DMS153 (cell line): ENCODE measurements at regions not wholly inside any gene's neighbourhood (a gene's known extent, or its start where the extent isn't known, plus 50 kb on each side); places are given as distances from the start of the nearest gene placed in this dataset.
"Not testable (repeated sequence)": the region's sequence is repeated elsewhere in the genome, so short reads cannot be mapped to it uniquely, and the experiment has no call there.

ENCODE experiments used
- DNase-seq: peaks from one replicate; lab custom pipeline; 2025; lab: John Stamatoyannopoulos, UW

DNA sequence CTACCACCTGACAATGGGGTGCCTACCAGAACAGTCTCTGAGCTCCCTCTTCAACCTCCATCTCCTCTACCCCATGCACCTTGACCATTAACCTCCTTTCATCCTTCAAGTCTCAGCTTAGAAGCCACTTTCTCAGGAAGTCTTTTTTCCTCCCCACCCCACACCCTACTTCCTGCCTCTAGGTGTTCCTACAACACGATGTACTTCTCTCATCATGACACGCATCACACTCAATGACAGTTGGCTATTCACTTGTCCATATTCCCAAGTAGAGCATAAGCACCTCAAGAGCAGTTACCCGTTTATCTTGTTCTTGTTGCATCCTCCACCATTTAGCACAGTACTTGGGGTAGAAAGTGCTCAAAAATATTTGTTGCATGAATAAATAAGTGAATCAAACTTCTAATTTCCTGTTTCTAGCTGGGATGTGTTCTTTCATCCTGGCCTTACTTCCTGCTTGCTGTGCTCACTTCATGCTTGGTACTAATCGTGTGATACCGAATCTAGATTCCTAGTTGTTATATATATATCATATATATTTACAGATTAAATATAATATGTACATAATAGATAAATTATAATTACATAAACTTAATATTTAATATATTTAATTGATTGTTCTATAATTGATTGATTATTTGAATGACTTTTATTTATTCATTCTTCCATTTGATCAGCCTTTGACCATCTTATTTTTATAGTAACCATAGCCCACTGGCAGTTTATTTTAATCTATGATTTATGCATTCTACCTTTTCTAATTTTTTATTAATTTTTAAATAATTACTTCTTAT, 177.5 kb upstream of the TMEM45B start:
- DNase-seq: no peak

DNA sequence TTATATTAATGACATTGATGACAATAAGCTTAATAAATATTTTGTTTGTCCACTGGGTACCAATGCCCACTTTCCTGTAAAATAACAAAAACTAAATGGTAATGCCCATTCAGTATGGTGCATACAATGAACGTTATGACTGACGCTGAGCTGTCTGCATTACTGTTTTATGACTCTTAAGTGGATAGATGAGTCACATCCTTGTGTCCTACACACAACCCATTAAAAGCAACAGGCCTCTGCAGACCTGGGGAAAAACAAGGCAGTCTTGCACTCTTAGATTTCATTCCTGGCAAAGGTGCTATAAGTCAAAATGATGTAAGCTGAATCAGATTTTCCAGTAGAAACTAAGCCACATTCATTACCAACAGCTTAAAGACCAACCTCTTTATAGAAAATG, 176.3 kb upstream of the TMEM45B start:
- peak; percentile 91 for DNase-seq

DNA sequence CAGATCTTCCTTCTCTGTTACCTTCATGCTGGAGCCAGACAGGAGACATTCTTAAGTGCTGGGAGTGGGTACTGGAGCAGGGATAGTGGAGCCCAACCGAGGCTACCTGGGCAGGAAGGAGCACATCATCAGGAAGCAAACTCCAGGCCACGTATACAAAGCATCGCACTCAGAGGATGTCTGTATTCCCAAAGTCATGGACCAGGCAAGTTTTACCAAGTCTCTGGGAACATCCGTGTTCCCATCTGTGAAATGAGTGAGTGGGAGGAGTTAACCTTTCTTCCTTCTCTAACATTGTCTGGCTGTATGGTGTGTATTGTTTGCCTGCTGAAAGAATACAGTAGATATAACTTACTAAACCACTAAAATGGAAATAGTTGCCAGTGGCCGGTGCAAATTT, 175.0 kb upstream of the TMEM45B start:
- no peak for DNase-seq

DNA sequence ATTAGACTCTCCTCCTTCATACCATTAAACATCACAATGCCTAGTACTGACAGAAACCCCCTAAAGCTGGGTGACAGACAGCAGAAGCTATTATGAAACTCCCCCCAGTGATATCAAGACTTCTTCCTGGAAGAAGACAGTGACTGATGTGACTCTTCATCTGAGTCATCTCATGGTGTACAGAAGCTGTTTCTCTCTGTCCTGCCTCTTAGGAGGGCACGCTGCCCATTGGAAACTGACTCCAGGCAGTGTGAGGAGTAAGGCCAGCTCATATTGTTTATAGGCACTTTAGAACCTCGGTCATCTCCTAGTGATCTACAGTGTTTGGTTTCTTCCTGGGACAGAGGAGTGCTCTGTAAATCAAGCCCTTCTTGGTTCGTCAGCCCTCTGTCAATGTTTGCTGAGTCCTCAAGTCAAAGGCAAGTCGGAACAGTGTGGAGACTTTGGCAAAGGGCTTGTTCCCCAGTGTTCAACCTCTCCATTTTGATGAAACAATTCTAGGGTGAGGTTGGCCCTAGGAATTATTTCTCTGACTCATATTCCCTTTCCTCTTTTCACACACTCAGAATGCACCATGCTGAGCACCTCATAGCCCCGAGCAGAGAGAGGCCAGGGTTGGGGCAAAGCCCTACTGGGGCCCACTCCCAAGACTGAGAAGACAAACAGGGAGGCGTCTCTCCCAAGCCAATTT, 172.5 kb upstream of the TMEM45B start:
- no peak for DNase-seq

DNA sequence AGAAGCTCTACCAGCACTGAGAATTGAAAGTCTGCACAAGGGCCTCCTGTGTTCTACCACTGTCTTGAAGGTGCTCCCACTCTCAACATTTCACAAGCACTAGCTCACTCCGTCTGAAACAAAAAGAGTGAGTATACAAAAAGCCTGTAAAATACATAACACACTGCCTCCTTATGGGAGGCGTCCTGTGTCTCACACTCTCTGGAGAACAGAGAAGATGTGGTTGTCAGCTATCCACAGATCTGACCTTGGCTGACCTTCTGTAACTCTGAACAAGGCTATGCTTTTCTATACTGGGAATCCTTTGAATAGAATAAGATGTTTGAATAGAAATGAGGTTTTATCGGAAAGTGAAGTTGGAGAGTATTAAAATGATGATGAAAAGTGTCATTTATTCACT, 171.3 kb upstream of the TMEM45B start:
- no peak for DNase-seq

DNA sequence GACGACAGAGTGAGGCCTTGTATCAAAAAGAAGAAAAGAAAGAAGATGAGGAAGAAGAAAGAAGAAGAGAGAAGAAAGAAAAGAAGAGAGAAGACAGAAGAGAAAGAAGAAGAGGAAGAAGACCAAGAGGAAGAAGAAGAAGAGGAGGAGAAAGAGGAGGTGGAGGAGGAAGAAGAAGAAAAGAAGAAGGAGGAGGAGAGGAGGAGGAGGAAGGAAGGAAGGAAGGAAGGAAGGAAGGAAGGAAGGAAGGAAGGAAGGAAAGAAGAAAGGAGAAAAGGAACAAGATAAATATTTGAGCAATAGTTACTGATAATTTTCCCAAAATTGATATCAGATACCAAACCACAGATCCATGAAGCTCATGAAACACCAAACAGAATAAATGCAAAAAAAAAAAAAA, 169.7 kb upstream of the TMEM45B start:
- no peak for DNase-seq

DNA sequence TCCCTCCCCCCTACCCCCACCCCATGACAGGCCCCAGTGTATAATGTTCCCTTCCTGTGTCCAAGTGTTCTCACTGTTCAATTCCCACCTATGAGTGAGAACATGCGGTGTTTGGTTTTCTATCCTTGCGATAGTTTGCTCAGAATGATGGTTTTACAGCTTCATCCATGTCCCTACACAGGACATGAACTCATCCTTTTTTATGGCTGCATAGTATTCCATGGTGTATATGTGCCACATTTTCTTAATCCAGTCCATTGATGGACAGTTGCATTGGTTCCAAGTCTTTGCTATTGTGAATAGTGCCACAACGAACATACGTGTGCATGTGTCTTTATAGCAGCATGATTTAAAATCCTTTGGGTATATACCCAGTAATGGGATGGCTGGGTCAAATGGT, 165.6 kb upstream of the TMEM45B start:
- DNase-seq: not testable (repeated sequence)

DNA sequence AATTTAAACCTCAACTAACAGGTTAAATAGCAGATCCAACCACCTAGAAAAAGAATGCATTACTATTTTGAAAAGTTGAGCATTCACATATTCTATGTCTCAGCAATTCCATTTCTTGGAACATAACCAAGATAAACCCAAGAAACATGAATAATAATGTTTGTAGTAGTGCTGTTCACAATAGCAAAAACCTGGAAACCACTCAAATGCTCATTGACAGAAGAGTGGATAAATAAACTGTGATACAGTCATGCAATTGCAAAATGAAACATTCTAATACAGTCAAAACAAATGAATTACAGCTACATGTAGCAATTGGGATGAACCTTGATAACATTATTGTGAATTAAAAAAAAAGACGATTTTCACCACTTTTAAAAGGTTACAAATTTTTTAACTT, 162.8 kb upstream of the TMEM45B start:
- no peak for DNase-seq

DNA sequence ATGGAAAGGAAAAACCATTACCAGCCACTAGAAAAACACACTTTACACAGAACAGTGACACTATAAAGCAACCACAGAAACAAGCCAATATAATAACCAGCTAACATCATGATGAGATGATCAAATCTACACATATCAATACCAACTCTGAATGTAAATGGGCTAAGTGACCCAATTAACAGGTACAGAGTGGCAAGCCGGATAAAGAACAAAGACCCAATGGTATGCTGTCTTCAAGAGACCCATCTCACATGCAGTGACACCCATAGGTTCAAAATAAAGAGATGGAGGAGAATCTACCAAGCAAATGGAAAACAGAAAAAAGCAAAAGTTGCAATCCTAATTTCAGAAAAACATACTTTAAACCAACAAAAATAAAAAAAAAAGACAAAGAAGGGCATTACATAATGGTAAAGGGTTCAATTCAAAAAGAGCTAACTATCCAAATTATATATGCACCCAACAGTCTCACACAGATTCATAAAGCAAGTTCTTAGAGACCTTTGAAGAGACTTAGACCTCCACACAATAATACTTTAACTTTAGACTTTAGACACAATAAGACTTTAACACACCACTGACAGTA, 160.3 kb upstream of the TMEM45B start:
- DNase-seq: no peak

DNA sequence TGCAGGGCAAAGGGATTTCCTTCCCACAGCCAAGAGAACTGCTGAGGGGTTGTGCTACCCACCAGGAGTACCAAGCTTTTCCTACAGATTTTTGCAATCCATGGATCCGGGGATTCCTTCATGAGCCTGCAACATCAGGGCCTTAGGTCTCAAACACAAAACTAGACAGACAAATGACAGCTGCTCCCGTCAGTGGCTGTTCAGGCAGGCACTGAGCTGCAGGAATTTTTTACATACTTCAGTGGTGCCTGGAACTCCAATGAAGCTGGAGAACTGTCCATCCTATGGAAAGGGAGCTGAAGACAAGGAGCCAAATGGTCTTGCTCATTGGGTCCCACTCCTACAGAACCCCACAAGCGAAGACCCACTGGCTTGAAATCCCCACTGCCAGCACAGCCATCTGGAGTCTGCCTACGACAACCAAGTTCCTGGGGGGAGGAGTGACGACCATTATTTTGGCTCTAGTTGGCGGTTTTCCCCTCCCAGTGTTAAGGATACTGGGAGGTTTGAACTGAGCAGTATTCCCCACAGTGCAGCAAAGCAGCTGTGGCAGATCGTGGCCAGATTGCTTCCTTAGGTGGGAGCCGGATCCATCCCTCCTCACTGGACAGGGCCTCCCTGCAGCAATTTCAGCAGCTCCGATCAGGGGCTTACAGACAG, 157.7 kb upstream of the TMEM45B start:
- no peak for DNase-seq

DNA sequence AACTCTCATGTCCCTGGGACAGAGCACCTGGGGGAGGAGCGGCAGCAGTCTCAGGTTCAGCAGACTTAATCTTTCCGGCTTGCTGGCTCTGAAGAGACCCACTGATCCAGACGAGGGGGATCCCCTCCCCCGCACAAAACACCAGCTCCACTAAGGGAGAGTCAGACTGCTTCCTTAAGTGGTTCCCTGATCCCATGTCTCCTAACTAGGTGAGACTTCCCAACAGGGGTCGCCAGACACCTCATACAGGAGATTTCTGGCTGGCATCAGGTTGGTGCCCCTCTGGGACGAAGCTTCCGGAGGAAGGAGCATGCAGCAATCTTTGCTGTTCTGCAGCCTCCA, 157.2 kb upstream of the TMEM45B start:
- DNase-seq: no peak

DNA sequence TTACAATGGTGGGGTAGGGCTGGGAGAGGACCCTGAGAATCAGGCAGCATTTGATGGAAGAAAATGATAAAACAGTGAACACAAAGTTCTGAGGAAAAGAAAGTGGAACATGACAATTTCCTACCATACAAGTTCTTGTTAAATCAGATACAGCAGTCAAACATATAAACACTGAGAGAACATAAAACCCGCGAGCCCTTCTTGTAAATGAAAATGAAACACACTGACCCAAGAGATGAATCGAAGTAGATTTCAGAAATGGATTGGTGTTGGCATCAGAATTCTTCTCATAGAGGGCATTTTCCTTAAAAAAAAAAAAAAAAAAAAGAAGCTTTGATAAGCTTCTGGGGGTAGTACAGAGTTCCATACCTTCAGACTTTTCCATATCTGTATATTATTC, 134.7 kb upstream of the TMEM45B start:
- no peak for DNase-seq

DNA sequence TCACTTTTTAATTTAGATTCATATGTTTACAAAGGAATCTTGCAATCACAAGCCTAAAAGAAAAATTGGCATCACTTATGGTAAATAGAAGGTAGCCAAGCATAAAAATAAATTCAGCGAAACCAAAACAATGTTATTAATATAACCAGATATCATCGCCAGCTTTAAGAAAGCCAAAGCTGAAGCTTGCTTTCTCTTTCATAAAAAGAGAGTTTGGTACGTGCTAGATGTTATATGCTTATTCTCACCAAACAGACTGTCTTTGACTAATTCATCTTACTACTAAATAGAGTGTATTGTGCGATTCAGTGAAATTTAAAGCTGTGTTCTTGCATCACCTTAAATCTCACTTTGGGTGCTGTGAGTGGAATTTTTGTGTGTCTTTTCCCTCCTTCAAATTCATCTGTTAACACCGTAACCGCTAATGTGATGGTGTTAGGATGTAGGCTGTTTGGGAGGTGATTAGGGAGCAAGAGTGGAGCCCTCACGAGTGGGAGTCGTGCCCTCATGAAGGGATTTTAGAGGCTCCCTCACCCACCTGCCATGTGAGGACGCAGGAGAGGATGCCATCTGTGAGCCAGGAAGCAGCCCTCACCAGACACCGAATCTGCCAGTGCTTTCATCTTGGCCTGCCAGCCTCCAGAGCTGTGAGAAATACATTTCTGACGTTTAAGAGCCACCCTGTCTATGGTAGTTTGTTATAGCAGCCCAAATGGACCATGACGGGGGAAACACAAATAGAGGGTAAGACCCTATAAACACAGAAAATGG, 134.1 kb upstream of the TMEM45B start:
- DNase-seq: no peak

DNA sequence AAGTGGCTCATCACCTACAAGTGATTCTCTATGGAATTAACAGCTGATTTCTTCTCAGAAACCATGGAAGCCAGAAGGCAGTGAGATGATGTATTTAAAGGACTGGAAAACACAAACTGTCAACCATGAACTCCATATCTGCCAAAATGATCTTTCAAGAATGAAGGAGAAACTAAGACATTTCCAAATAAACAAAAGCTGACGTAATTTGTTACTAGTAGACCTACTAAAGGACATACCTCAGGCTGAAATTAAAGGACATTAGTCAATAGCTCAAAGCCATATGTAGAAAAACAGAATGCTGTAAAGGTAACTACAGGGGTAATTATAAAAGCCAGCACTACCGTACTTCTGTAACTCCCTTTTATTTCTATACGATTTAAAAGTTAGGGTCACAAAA, 129.4 kb upstream of the TMEM45B start:
- DNase-seq: no peak

DNA sequence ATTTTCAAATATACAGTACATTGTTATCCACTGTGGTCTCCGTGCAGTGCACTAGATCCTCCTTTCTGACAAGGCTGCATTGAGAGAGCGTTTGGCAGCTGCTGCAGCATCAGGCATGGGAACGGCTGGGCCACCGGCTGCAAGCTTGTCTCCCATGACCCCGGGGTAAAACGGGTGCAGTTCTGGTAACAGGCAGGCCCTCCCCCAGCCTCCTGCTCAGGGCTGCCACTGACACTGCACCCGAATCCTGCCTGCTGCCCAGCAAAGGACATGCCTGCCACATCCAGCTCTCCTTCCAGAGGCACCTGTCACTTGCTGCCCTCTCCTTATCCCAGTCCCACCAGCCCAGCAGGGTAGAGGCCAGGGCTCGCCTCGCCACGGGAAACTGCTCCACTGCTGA, 124.5 kb upstream of the TMEM45B start:
- no peak for DNase-seq

DNA sequence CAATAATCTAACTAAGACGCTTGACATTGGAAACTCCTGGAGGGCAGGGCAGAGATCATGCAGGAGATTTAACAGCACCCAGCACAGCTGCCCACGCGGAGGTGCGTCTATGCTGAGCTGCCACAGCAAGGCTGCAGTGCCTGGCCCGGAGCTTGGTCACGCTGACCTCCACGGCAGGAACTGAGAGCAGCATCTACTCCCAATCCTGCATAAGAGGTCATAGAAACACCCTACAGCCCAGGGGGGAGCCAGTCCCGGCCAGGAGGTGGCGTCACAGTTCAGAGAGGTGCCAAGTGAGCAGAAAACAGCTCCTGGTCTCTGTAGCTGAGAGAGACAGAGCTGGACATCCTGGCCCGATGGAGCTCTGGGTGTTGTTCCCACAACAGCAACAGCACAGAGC, 121.1 kb upstream of the TMEM45B start:
- DNase-seq: no peak

DNA sequence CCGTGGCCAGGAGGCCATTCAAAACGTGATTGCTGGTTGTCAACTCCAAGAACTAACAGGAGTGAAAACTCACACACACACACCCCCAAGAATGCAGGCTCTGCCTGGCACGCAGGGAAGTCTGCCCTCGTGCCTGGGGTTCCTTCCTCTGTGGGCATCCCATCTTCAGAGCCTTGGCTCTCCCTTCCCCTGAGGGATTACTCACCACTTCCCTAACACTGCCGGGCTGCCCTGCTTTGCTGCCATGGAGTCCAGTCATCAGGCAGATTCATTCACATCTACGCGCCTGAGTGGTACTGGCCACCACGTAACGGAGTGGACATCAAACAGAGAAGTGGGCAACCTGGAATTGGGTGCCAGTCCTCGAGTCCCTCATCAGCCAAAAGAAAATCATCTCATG, 120.7 kb upstream of the TMEM45B start:
- no peak for DNase-seq

DNA sequence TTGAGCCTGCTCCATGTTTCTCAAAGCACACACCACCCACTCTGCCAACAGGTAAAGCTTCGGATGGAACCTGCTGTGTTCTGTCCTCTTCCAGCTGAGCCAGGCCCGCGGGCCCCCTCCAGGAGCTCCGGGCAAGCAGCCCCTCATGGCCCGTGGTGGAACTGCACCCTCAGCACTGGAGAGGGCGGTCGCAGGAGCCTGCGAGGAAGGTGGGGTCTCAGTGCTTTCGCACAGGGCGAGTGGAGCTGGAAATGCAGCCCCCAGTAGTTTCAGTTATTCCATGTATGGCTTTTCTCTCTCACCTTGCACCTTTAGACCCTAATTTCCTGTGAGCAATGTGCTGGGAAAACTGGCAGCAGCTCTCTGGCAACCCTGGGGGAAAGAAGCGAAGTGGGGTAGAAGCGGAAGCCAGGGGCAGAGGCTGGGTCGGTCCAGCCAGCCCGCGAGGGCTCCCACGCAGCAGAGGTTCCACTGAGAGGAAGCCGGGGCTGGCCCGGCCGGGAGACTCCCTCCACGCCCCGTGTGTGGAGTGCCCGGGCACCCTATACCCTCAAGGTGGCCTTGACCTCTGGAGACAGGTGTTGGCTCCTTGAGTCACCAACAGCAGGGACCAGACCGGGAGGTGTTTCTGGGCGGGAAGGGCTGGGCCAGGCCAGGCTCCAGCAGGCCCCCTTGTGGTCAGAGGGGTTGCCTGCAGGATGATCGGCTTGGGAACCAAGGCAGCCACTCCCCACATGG, 119.9 kb upstream of the TMEM45B start:
- no peak for DNase-seq

DNA sequence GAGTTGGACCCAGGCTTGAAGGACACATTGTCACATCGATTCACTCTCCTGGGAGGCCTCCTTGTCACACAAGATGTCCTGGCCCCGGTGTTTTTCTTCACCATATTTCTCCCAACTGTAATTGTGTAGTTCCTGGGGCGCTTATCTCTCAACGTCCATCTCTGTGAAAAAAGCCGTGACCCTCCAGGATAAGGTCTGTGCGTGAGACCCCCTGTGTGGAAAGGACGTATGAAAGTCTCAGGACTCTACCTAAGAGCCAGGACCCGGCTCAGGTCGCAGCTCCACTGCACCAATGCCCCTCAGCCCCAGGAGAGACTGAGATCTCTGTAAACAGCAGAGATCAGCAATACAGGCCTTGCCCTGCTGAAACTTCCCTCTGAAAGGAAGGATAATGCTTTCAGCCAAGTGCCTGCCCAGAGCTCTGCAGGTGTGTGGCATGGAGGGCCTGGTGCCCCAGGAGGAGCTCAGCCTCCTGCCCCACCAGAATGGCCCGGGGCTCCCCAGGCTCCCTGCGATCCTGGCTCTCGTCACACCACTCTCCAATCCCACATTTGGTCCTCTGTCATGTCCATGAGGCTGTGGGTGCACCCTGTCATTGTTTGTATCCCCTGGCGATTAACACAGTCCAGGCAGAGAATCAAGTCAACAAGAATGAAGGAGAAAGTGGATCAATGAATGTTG, 119.2 kb upstream of the TMEM45B start:
- DNase-seq: no peak

DNA sequence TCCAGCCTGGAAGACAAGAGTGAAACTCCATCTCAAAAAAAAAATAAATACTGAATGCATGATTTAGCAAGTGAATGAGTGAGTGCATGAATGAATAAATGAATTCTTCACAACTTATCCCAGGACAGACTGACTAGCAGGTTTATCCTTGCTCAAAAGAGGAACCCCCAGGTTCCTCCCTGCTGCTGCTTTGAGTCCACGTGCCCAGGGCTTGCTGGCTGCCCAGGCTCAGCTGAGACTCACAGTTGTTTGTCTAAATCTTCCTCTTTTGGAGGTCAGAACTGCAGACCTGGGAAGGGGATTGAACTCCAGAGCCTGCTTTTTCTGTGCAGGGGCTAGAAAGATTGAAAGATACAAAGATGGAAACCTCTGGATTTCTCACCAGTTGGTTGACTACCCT, 117.4 kb upstream of the TMEM45B start:
- DNase-seq: no peak

DNA sequence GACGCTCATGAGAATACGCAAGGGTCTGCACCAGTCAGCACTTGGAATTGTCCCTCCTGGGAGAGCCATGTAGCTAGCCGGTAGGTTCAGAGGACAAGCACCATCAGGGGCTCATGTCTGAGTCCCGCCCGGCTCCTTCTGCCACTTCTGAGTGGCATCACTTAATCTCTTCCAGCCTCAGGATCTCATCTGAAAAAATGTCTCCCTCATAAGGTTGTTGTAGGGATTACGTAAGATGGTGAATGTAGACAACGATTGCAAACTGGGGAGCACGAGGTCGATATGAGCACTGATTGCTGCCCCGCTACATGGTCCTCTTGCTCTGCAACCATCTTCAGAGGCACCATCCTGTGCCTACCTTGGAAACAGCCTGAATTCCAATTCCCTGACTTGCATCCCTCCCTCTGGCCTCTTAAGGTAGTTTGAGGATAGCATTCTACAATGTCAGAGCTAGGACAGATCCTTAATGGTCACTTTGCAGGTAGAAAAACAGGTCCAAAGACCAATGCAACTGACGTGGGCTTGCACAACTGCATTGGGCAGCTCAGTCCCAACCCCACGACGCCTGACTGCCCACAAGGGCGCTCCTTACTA, 115.8 kb upstream of the TMEM45B start:
- DNase-seq: no peak
